GM12875 (cell line): ENCODE measurements at regions not wholly inside any gene's neighbourhood (a gene's known extent, or its start where the extent isn't known, plus 50 kb on each side); places are given as distances from the start of the nearest gene placed in this dataset.

Experiments used
- H3K4me3 ChIP-seq: one replicate; pipeline ENCODE4 v1.5.1; 2011; ENCODE audit warnings: low read depth, low read length, control low read depth
- CTCF ChIP-seq: IDR thresholded peaks from 2 replicates; pipeline ENCODE4 v1.5.1; 2011; ENCODE audit warnings: low read depth, mild to moderate bottlenecking, control low read depth, inconsistent platforms, low read length, moderate library complexity, borderline replicate concordance; ENCODE audit not compliant: insufficient read depth

DNA sequence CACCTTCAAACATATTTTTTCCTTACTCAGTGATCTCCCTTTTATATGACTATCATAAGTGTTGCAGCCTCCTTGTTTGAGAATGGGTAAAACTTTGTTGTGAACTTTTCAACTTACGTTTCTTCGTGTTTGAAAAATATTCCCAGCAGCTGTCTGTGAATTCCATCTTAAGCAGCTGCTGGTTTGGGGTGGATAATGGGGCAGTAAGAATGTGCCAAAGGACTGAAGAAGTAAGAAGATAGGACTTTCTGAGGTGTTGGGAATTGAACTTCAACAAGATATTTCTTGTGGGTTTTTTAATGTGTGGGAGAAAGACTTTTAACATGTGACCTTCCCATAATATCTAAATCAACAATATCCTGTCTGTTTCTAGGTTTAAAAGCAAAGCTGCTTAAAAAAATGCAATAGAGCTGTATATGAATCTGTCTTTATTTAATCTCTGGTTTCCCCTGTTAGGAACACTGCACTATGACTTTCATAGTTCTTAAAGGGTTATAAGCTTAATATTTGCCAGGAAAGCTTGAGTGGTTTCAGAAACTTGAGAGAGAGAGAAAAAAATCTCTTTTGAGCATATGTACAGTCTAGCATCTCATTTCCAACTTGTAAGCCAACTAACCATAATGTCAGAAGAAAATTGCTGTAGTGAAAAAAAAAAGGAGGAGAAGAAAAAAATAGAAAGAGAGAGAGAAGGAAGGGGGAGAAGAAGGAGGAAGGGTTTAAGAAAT lies 1659.2 kb upstream of the FLRT2 start:
- H3K4me3 ChIP-seq = no peak overlapping the region

GRCh38 chr14:83873669-83874068 lies 1656.3 kb upstream of the FLRT2 start:
- no peak for TF ChIP-seq CTCF

More for the DNA sequence above, 1659.2 kb upstream of the FLRT2 start:
- TF ChIP-seq CTCF = no peak

DNA sequence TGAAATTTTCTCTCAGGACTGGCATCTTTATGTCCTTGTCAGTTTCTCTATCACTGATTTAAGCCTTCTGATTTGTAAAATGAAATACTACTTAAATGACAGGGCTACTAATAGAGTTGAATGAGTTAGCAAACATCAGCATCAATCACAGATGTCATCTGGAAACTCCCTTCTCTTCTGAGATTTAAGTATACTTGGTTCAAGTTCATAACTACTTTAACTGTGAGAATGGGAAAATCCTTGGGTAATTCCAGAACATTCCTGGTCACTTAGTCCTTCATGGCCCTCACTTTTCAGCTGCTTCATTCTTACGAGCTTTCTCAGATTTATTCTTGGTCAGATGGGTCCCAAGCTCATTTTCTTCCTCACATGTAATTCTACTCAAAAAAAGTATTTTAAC lies 1655.3 kb upstream of the FLRT2 start:
- TF ChIP-seq CTCF = no peak

More at GRCh38 chr14:83873669-83874068, 1656.3 kb upstream of the FLRT2 start:
- H3K4me3 ChIP-seq = no peak overlapping the region

GRCh38 chr14:83883732-83884131 lies 1646.2 kb upstream of the FLRT2 start:
- no peak for TF ChIP-seq CTCF
- no peak overlapping the region for H3K4me3 ChIP-seq

More for the DNA sequence above, 1655.3 kb upstream of the FLRT2 start:
- no peak overlapping the region for H3K4me3 ChIP-seq

DNA sequence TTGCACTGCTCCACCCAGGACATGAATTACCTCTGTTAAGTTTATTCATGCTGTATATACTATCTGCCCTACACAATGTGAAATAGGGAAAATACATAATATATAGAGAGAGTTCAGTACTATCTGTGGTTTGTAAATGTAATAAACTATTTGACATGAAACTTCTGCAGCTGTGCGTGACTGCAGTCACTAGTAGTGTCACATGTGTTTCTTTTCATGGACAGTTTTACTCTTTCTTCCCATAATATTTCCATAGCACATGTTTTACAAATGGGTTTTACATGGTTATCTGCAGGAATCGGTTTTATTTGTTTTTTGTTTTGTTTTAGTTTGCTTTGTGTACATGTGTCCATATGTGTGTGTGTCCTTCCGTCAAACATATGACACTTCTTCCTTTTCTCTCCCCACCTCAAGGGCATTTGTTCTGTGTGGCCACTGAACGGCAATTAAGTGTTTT lies 1644.1 kb upstream of the FLRT2 start:
- no peak for TF ChIP-seq CTCF
- H3K4me3 ChIP-seq = no peak overlapping the region

GRCh38 chr14:83887866-83888265 lies 1642.1 kb upstream of the FLRT2 start:
- no peak overlapping the region for H3K4me3 ChIP-seq
- no peak for TF ChIP-seq CTCF

DNA sequence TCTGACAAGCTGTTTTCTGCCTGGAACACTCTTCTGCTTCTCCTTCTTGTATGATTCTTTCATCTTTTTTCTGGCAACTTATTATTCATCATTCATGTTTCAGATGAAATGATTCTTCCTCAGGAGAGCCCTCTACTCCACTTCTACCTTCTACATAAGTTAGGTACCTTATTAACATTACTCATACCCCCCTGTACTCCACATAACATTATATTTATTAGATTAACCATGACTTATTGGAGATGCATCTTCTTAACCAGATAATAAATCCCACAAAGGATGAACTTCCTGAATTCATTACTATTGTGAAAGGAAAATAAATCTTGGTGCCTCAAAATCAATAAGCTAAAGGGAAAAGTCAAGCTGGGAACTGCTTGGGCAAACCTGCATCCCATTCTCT lies 1636.5 kb upstream of the FLRT2 start:
- TF ChIP-seq CTCF = no peak
- no peak overlapping the region for H3K4me3 ChIP-seq
